Upper lobe of left lung (tissue), 6 donors: ENCODE measurements at regions not wholly inside any gene's neighbourhood (a gene's known extent, or its start where the extent isn't known, plus 50 kb on each side); places are given as distances from the start of the nearest gene placed in this dataset.
A peak's percentile ranks its signal among the peaks of the same experiment; 100 is the strongest.

Experiments
- ATAC-seq, 2 donors: fragments of 200-7000 bp; cut with Tn5 transposase; one replicate each; pipeline ENCODE4 v1.9.1; 2022; ENCODE audit warnings: mild to moderate bottlenecking in 2 of 2, moderate library complexity in 2 of 2; ENCODE audit not compliant: low FRiP score in 2 of 2
- DNase-seq, 2 donors: peaks; one replicate each; pipeline ENCODE4 v3.0.0-alpha.2; 2019 to 2020
- H3K27ac ChIP-seq, 4 donors: fragments of 200-600 bp; sonication (generic); one replicate each; pipeline ENCODE4 v1.5.1; 2016 to 2019
- H3K27me3 ChIP-seq, 4 donors: fragments of 200-600 bp; sonication (generic); one replicate each; pipeline ENCODE4 v1.5.1; 2017 to 2019
- H3K36me3 ChIP-seq, 4 donors: fragments of 200-600 bp; sonication (generic); one replicate each; pipeline ENCODE4 v1.5.1; 2016 to 2019
- H3K4me1 ChIP-seq, 4 donors: fragments of 200-600 bp; sonication (generic); one replicate each; pipeline ENCODE4 v1.5.1; 2018 to 2019
- H3K4me3 ChIP-seq, 4 donors: fragments of 200-600 bp; sonication (generic); one replicate each; pipeline ENCODE4 v1.5.1; 2017 to 2019; ENCODE audit warnings: mild to moderate bottlenecking in 2 of 4, moderate library complexity in 1 of 4
- H3K9me3 ChIP-seq, 4 donors: fragments of 200-600 bp; sonication (generic); one replicate each; pipeline ENCODE4 v1.5.1; 2018 to 2019
- CTCF ChIP-seq, 6 experiments: fragments of 450-650 bp in 4 of 6; fragments of 200-600 bp in 2 of 6; sonication (generic) in 2 of 6; IDR thresholded peaks; one replicate each; pipeline ENCODE4 v1.5.1; 2016 to 2019; ENCODE audit warnings: antibody characterized with exemption in 6 of 6
- EP300 ChIP-seq, 4 donors: sonication (generic); formaldehyde crosslinking; IDR thresholded peaks; one replicate each; pipeline ENCODE4 v1.5.1; 2017; ENCODE audit warnings: antibody characterized with exemption in 4 of 4, control low read depth in 2 of 4
- POLR2A ChIP-seq, 4 donors: fragments of 450-650 bp; IDR thresholded peaks; one replicate each; pipeline ENCODE4 v1.5.1; 2016 to 2017; ENCODE audit warnings: antibody characterized with exemption in 4 of 4, mild to moderate bottlenecking in 2 of 4
- POLR2AphosphoS5 ChIP-seq, 2 donors: sonication (generic); formaldehyde crosslinking; IDR thresholded peaks; one replicate each; pipeline ENCODE4 v1.5.1; 2017; ENCODE audit warnings: antibody characterized with exemption in 2 of 2
- WGBS, 2 donors: methylation state at CpG; one replicate each; pipeline ENCODE4 v1.1.5; 2017 to 2018; 5-methylcytosine and 5-hydroxymethylcytosine counted together
- donor health status: DM: no; HTN: no; CAD: no; lungs with moderate emphysema.
- donor health status: DM: no; HTN: yes; CAD: no; lungs with severe emphysema.

- TF ChIP-seq CTCF (IDR thresholded peaks at IDR 0.05) (no peak), POLR2AphosphoS5 (IDR thresholded peaks at IDR 0.05) (no peak), EP300 (IDR thresholded peaks at IDR 0.05) (no peak), POLR2A (IDR thresholded peaks at IDR 0.05) (no peak)
- no peaks in the 10 kb centered on the region for H3K36me3 ChIP-seq
- 71 to 85% methylated on average over 8 to 13 of the region's 13 CpGs for WGBS, 2 donors
- no peaks in the 10 kb centered on the region for H3K27me3 ChIP-seq
- H3K9me3 ChIP-seq, result no peaks in the 10 kb centered on the region
- no peak for ATAC-seq
- peaks cover 0 to 7% (median 0%) of the 10 kb centered on the region in 4 donors for H3K4me1 ChIP-seq
- DNase-seq, result no peak
- no peak overlapping the region for H3K27ac ChIP-seq
- no peak overlapping the region for H3K4me3 ChIP-seq
Observed at GRCh38 chr22:22712666-22713365, 68.4 kb downstream of the GGTLC2 start.

DNA sequence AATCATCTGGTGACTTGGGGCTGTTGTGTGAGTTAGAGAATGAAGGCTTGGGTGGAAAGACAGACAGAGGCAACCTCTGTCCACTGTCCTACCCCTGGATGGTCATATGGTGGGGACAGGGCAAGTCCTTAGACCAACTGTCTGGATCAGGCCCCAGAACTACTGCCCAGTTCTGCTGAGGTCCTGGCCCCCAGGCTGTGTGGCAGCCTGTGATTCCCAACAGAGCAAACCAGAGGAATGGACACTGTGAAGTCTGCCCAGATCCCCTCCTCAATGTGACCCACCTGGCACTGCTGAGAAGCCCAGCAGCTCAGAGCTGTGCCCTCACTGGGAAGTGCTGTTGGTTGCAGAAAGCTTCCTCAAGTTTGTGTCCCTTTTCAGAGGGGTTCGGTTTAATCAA lies 69.0 kb downstream of the GGTLC2 start:
- Histone ChIP-seq H3K36me3 (no peaks in the 10 kb centered on the region), H3K4me3 (no peak overlapping the region), H3K27me3 (no peaks in the 10 kb centered on the region), H3K9me3 (no peaks in the 10 kb centered on the region), H3K4me1 (peaks cover 0 to 7% (median 0%) of the 10 kb centered on the region in 4 donors), H3K27ac (no peak overlapping the region)
- TF ChIP-seq CTCF (IDR thresholded peaks at IDR 0.05), result no peak
- no peak for TF ChIP-seq POLR2A (IDR thresholded peaks at IDR 0.05)
- TF ChIP-seq EP300 (IDR thresholded peaks at IDR 0.05), result no peak
- TF ChIP-seq POLR2AphosphoS5 (IDR thresholded peaks at IDR 0.05), result no peak
- DNase-seq (no peak), ATAC-seq (no peak)
- 100% methylated on average over 1 of the region's 1 CpG for WGBS, 2 donors

- Histone ChIP-seq H3K4me1 (peaks cover 0 to 7% (median 0%) of the 10 kb centered on the region in 4 donors), H3K27ac (no peak overlapping the region), H3K4me3 (no peak overlapping the region), H3K27me3 (no peaks in the 10 kb centered on the region), H3K9me3 (no peaks in the 10 kb centered on the region), H3K36me3 (no peaks in the 10 kb centered on the region)
- WGBS, 2 donors, result 71 to 90% methylated on average over 7 of the region's 7 CpGs
- ATAC-seq (peak in 1 of 2 donors; percentile 67), DNase-seq (no peak)
- TF ChIP-seq CTCF (IDR thresholded peaks at IDR 0.05) (no peak), POLR2AphosphoS5 (IDR thresholded peaks at IDR 0.05) (no peak), POLR2A (IDR thresholded peaks at IDR 0.05) (no peak), EP300 (IDR thresholded peaks at IDR 0.05) (no peak)
Observed at GRCh38 chr22:22714600-22715335, 70.4 kb downstream of the GGTLC2 start.

DNA sequence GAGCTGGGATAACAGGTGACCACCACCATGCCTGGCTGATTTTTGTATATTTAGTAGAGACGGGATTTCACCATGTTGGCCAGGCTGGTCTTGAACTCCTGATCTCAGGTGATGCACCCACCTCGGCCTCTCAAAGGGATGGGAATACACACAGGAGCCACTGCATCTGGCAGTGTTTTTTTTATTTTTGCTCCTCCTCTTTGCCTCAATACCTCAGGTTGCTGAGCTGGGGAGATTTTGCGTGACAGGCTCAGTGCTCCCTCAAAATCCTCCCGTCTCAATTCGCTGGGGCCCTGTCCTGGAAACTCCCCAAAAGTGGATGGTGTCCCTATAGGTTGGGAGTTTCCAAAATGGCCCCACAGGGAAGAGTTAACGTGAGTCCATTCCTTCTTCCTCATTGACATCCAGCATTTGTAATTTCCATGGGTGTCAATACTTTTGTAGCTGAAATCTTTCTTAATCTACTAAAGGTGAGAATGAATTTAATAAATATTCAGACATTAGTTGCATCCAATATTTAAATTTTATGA lies 71.8 kb downstream of the GGTLC2 start:
- H3K4me1 ChIP-seq, result peaks cover 0 to 4% (median 1%) of the 10 kb centered on the region in 4 donors
- WGBS, 2 donors, result 90 to 95% methylated on average over 6 of the region's 6 CpGs
- no peaks in the 10 kb centered on the region for H3K36me3 ChIP-seq
- H3K27me3 ChIP-seq, result no peaks in the 10 kb centered on the region
- H3K4me3 ChIP-seq, result no peak overlapping the region
- H3K9me3 ChIP-seq, result no peaks in the 10 kb centered on the region
- no peak for ATAC-seq
- H3K27ac ChIP-seq, result no peak overlapping the region
- no peak for TF ChIP-seq CTCF (IDR thresholded peaks at IDR 0.05)
- no peak for TF ChIP-seq POLR2A (IDR thresholded peaks at IDR 0.05)
- TF ChIP-seq POLR2AphosphoS5 (IDR thresholded peaks at IDR 0.05), result no peak
- no peak for TF ChIP-seq EP300 (IDR thresholded peaks at IDR 0.05)
- DNase-seq, result no peak
